ENCODE measurements at regions not wholly inside any gene's neighbourhood (a gene's known extent, or its start where the extent isn't known, plus 50 kb on each side); places are given as distances from the start of the nearest gene placed in this dataset.

GRCh38 chr2:228600265-228600664 lies 418.8 kb upstream of the SPHKAP start:
- no peaks in the 10 kb centered on the region for H3K36me3 ChIP-seq (ENCODE audit: insufficient read depth, low read length)
- H3K27me3 ChIP-seq (ENCODE audit: control insufficient read depth in 1 of 2, insufficient read depth in 2 of 2, low read length in 2 of 2), result no peaks in the 10 kb centered on the region
- peaks cover 10% of the 10 kb centered on the region for H3K9me3 Mint-ChIP-seq
- no peaks in the 10 kb centered on the region for H3K27me3 Mint-ChIP-seq
- ATAC-seq (ENCODE audit: poor library complexity) (no peak), DNase-seq (no peak)
- H3K36me3 Mint-ChIP-seq (ENCODE audit: low read depth), result no peaks in the 10 kb centered on the region
- ChIA-PET CTCF (no interaction called here), POLR2A (no interaction called here)
- no peak overlapping the region for H3K4me3 Mint-ChIP-seq
- intact Hi-C loops (cut with DNase I, micrococcal nuclease), result no loop called here
- H3K27ac Mint-ChIP-seq, result no peak overlapping the region
- no peaks in the 10 kb centered on the region for H3K9me3 ChIP-seq (ENCODE audit: control insufficient read depth in 1 of 2, insufficient read depth in 1 of 2, low read length in 2 of 2)
- H3K4me3 ChIP-seq (ENCODE audit: low read length), result no peak overlapping the region
- H3K4me1 Mint-ChIP-seq (ENCODE audit: low read depth), result no peaks in the 10 kb centered on the region
- H3K27ac ChIP-seq (ENCODE audit: low read depth in 1 of 2, low read length in 2 of 2), result no peak overlapping the region
- H3K4me1 ChIP-seq (ENCODE audit: insufficient read depth, low read length), result no peaks in the 10 kb centered on the region
- TF ChIP-seq CTCF (IDR thresholded peaks at IDR 0.05), result no peak

- ATAC-seq (ENCODE audit: poor library complexity), result no peak
- Histone ChIP-seq H3K27me3 (ENCODE audit: control insufficient read depth in 1 of 2, insufficient read depth in 2 of 2, low read length in 2 of 2) (no peaks in the 10 kb centered on the region), H3K4me1 (ENCODE audit: insufficient read depth, low read length) (no peaks in the 10 kb centered on the region), H3K9me3 (ENCODE audit: control insufficient read depth in 1 of 2, insufficient read depth in 1 of 2, low read length in 2 of 2) (no peaks in the 10 kb centered on the region), H3K27ac (ENCODE audit: low read depth in 1 of 2, low read length in 2 of 2) (no peak overlapping the region), H3K36me3 (ENCODE audit: insufficient read depth, low read length) (no peaks in the 10 kb centered on the region), H3K4me3 (ENCODE audit: low read length) (no peak overlapping the region)
- Mint-ChIP-seq H3K4me3 (no peak overlapping the region), H3K27me3 (no peaks in the 10 kb centered on the region), H3K36me3 (ENCODE audit: low read depth) (no peaks in the 10 kb centered on the region), H3K4me1 (ENCODE audit: low read depth) (no peaks in the 10 kb centered on the region), H3K27ac (no peak overlapping the region), H3K9me3 (peaks cover 10% of the 10 kb centered on the region)
- DNase-seq, result no peak
- intact Hi-C loops (cut with DNase I, micrococcal nuclease), result no loop called here
- no peak for TF ChIP-seq CTCF (IDR thresholded peaks at IDR 0.05)
- CTCF ChIA-PET, result no interaction called here
- POLR2A ChIA-PET, result no interaction called here
Observed at GRCh38 chr2:228599781-228600180, 418.3 kb upstream of the SPHKAP start.

GRCh38 chr2:228599297-228599696 lies 417.8 kb upstream of the SPHKAP start:
- TF ChIP-seq CTCF (IDR thresholded peaks at IDR 0.05), result no peak
- ATAC-seq (ENCODE audit: poor library complexity), result no peak
- H3K4me3 Mint-ChIP-seq, result no peak overlapping the region
- no peak overlapping the region for H3K27ac ChIP-seq (ENCODE audit: low read depth in 1 of 2, low read length in 2 of 2)
- H3K4me1 Mint-ChIP-seq (ENCODE audit: low read depth), result no peaks in the 10 kb centered on the region
- no peaks in the 10 kb centered on the region for H3K9me3 ChIP-seq (ENCODE audit: control insufficient read depth in 1 of 2, insufficient read depth in 1 of 2, low read length in 2 of 2)
- H3K27me3 Mint-ChIP-seq, result no peaks in the 10 kb centered on the region
- POLR2A ChIA-PET, result no interaction called here
- H3K27ac Mint-ChIP-seq, result no peak overlapping the region
- intact Hi-C loops (cut with DNase I, micrococcal nuclease), result no loop called here
- CTCF ChIA-PET, result no interaction called here
- no peaks in the 10 kb centered on the region for H3K4me1 ChIP-seq (ENCODE audit: insufficient read depth, low read length)
- no peaks in the 10 kb centered on the region for H3K36me3 ChIP-seq (ENCODE audit: insufficient read depth, low read length)
- H3K27me3 ChIP-seq (ENCODE audit: control insufficient read depth in 1 of 2, insufficient read depth in 2 of 2, low read length in 2 of 2), result no peaks in the 10 kb centered on the region
- peaks cover 10% of the 10 kb centered on the region for H3K9me3 Mint-ChIP-seq
- H3K36me3 Mint-ChIP-seq (ENCODE audit: low read depth), result no peaks in the 10 kb centered on the region
- H3K4me3 ChIP-seq (ENCODE audit: low read length), result no peak overlapping the region
- no peak for DNase-seq

Measured in CD4-positive, alpha-beta T cell (primary cell).